ENCODE measurements at regions not wholly inside any gene's neighbourhood (a gene's known extent, or its start where the extent isn't known, plus 50 kb on each side); places are given as distances from the start of the nearest gene placed in this dataset.
"Not testable (repeated sequence)": the region's sequence is repeated elsewhere in the genome, so short reads cannot be mapped to it uniquely, and the experiment has no call there.

DNA sequence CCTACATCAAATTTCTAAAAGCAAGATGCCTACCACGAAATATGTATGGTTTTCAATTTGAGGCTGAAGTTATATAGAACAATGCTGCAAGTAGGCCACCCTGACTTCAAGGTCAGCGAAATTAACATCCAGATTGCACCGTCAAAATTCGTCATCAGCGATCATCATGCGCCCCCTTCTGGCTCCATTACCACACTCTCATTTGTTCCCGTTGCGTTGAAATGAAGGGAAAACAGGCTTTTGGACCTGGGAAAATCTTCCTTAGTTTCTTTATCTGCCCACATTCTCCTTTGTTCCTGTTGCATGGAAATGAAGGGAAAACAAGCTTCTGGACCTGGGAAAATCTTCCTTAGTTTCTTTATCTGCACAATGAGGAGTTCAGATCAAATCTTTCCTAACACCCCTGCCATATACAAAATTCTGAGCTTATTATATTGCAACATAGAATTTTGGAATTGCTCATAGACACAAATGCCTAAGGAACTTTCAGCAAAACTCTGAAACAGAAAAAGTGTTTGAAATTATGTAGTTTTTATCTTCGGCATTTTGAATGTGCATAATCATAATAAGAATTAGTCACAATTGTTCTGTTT is 98.2 kb upstream of the PRKCQ start:
- peaks cover 0 to 6% of the 10 kb centered on the region in 2 donors for H3K27me3 ChIP-seq (ENCODE audit: control insufficient read depth in 2 of 2, insufficient read depth in 2 of 2, low read length in 2 of 2)
- H3K27ac ChIP-seq (ENCODE audit: low read depth in 2 of 2, low read length in 2 of 2), result no peak overlapping the region
- H3K9me3 ChIP-seq (ENCODE audit: control insufficient read depth in 2 of 2, low read length in 2 of 2), result no peaks in the 10 kb centered on the region
- no peak overlapping the region for H3K4me3 ChIP-seq (ENCODE audit: low read length in 2 of 2)
- H3K4me1 ChIP-seq (ENCODE audit: control insufficient read depth in 2 of 2, insufficient read depth in 2 of 2, low read length in 2 of 2), result no peaks in the 10 kb centered on the region
- no peak overlapping the region for H3K9ac ChIP-seq (ENCODE audit: low read depth in 1 of 2, low read length in 2 of 2)
- H3K36me3 ChIP-seq (ENCODE audit: control insufficient read depth in 2 of 2, insufficient read depth in 2 of 2, low read length in 2 of 2), result no peaks in the 10 kb centered on the region

- H3K4me1 ChIP-seq (ENCODE audit: control insufficient read depth in 2 of 2, insufficient read depth in 2 of 2, low read length in 2 of 2); H3K36me3 ChIP-seq (ENCODE audit: control insufficient read depth in 2 of 2, insufficient read depth in 2 of 2, low read length in 2 of 2); H3K9me3 ChIP-seq (ENCODE audit: control insufficient read depth in 2 of 2, low read length in 2 of 2); H3K27me3 ChIP-seq (ENCODE audit: control insufficient read depth in 2 of 2, insufficient read depth in 2 of 2, low read length in 2 of 2); H3K9ac ChIP-seq (ENCODE audit: low read depth in 1 of 2, low read length in 2 of 2); H3K27ac ChIP-seq (ENCODE audit: low read depth in 2 of 2, low read length in 2 of 2); H3K4me3 ChIP-seq (ENCODE audit: low read length in 2 of 2): not testable (repeated sequence)
These were observed 97.1 kb upstream of the PRKCQ start for GRCh38 chr10:6677129-6677528.

GRCh38 chr10:6674291-6674690 is 94.2 kb upstream of the PRKCQ start:
- H3K36me3 ChIP-seq (ENCODE audit: control insufficient read depth in 2 of 2, insufficient read depth in 2 of 2, low read length in 2 of 2), result no peaks in the 10 kb centered on the region
- no peak overlapping the region for H3K9ac ChIP-seq (ENCODE audit: low read depth in 1 of 2, low read length in 2 of 2)
- peaks cover 0 to 3% of the 10 kb centered on the region in 2 donors for H3K27me3 ChIP-seq (ENCODE audit: control insufficient read depth in 2 of 2, insufficient read depth in 2 of 2, low read length in 2 of 2)
- no peak overlapping the region for H3K27ac ChIP-seq (ENCODE audit: low read depth in 2 of 2, low read length in 2 of 2)
- no peaks in the 10 kb centered on the region for H3K4me1 ChIP-seq (ENCODE audit: control insufficient read depth in 2 of 2, insufficient read depth in 2 of 2, low read length in 2 of 2)
- no peak overlapping the region for H3K4me3 ChIP-seq (ENCODE audit: low read length in 2 of 2)
- no peaks in the 10 kb centered on the region for H3K9me3 ChIP-seq (ENCODE audit: control insufficient read depth in 2 of 2, low read length in 2 of 2)

- Histone ChIP-seq H3K9me3 (ENCODE audit: control insufficient read depth in 2 of 2, low read length in 2 of 2) (no peaks in the 10 kb centered on the region), H3K36me3 (ENCODE audit: control insufficient read depth in 2 of 2, insufficient read depth in 2 of 2, low read length in 2 of 2) (no peaks in the 10 kb centered on the region), H3K27ac (ENCODE audit: low read depth in 2 of 2, low read length in 2 of 2) (no peak overlapping the region), H3K27me3 (ENCODE audit: control insufficient read depth in 2 of 2, insufficient read depth in 2 of 2, low read length in 2 of 2) (no peaks in the 10 kb centered on the region), H3K4me3 (ENCODE audit: low read length in 2 of 2) (no peak overlapping the region), H3K4me1 (ENCODE audit: control insufficient read depth in 2 of 2, insufficient read depth in 2 of 2, low read length in 2 of 2) (no peaks in the 10 kb centered on the region), H3K9ac (ENCODE audit: low read depth in 1 of 2, low read length in 2 of 2) (no peak overlapping the region)
These were observed 91.9 kb upstream of the PRKCQ start for GRCh38 chr10:6671976-6672375.

GRCh38 chr10:6669269-6669859 is 89.3 kb upstream of the PRKCQ start:
- H3K27ac ChIP-seq (ENCODE audit: low read depth in 2 of 2, low read length in 2 of 2), result no peak overlapping the region
- H3K9ac ChIP-seq (ENCODE audit: low read depth in 1 of 2, low read length in 2 of 2), result no peak overlapping the region
- H3K36me3 ChIP-seq (ENCODE audit: control insufficient read depth in 2 of 2, insufficient read depth in 2 of 2, low read length in 2 of 2), result no peaks in the 10 kb centered on the region
- no peaks in the 10 kb centered on the region for H3K27me3 ChIP-seq (ENCODE audit: control insufficient read depth in 2 of 2, insufficient read depth in 2 of 2, low read length in 2 of 2)
- H3K9me3 ChIP-seq (ENCODE audit: control insufficient read depth in 2 of 2, low read length in 2 of 2), result no peaks in the 10 kb centered on the region
- no peaks in the 10 kb centered on the region for H3K4me1 ChIP-seq (ENCODE audit: control insufficient read depth in 2 of 2, insufficient read depth in 2 of 2, low read length in 2 of 2)
- no peak overlapping the region for H3K4me3 ChIP-seq (ENCODE audit: low read length in 2 of 2)

DNA sequence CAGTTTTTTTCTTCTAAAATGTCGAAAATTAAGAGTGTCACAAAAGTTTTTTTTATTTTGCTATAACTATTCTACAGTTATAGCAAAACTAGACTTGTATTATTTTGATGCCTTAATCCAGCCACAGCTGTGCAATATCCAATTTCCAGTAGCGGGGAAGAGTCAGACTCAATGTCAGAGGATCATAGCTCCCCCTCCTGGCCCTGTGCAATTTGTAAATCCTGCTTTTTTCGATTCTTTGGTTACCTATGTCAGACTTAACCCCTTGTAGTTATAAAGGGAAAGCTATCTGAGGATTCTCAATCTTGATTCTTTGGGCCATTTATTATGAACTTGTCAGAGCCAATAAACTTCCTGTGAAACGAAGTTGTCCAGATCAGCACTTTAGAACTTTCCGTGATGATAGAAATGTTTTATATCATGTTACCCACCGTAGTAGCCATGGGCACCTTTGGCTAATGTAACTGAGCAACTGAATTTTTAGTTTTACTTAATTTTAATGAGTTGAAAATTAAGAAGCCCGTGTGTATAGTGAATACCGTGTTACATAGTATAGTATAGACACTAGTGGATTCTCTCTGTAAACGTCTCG is 87.7 kb upstream of the PRKCQ start:
- H3K9me3 ChIP-seq (ENCODE audit: control insufficient read depth in 2 of 2, low read length in 2 of 2), result no peaks in the 10 kb centered on the region
- no peak overlapping the region for H3K9ac ChIP-seq (ENCODE audit: low read depth in 1 of 2, low read length in 2 of 2)
- no peaks in the 10 kb centered on the region for H3K36me3 ChIP-seq (ENCODE audit: control insufficient read depth in 2 of 2, insufficient read depth in 2 of 2, low read length in 2 of 2)
- H3K27me3 ChIP-seq (ENCODE audit: control insufficient read depth in 2 of 2, insufficient read depth in 2 of 2, low read length in 2 of 2), result no peaks in the 10 kb centered on the region
- H3K27ac ChIP-seq (ENCODE audit: low read depth in 2 of 2, low read length in 2 of 2), result no peak overlapping the region
- no peak overlapping the region for H3K4me3 ChIP-seq (ENCODE audit: low read length in 2 of 2)
- no peaks in the 10 kb centered on the region for H3K4me1 ChIP-seq (ENCODE audit: control insufficient read depth in 2 of 2, insufficient read depth in 2 of 2, low read length in 2 of 2)

DNA sequence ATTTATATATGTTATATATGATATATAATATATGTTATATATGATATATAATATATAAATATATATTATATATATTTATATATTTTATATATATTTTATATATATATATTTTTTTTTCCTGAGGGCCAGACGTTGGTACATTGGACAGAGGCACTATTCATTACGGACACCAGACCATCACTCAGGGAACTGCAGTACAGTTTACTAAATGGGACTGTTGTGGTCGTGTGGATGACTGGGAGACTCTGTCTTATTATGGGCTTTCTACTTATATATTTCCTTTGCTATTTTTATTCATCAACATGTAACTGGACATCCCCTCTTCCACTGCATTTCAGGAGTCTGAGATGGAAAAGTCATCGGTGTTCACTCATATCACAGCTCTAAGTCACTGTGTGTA is 87.1 kb upstream of the PRKCQ start:
- no peak overlapping the region for H3K27ac ChIP-seq (ENCODE audit: low read depth in 2 of 2, low read length in 2 of 2)
- H3K36me3 ChIP-seq (ENCODE audit: control insufficient read depth in 2 of 2, insufficient read depth in 2 of 2, low read length in 2 of 2), result no peaks in the 10 kb centered on the region
- no peaks in the 10 kb centered on the region for H3K4me1 ChIP-seq (ENCODE audit: control insufficient read depth in 2 of 2, insufficient read depth in 2 of 2, low read length in 2 of 2)
- no peak overlapping the region for H3K4me3 ChIP-seq (ENCODE audit: low read length in 2 of 2)
- H3K9me3 ChIP-seq (ENCODE audit: control insufficient read depth in 2 of 2, low read length in 2 of 2), result no peaks in the 10 kb centered on the region
- H3K27me3 ChIP-seq (ENCODE audit: control insufficient read depth in 2 of 2, insufficient read depth in 2 of 2, low read length in 2 of 2), result no peaks in the 10 kb centered on the region
- H3K9ac ChIP-seq (ENCODE audit: low read depth in 1 of 2, low read length in 2 of 2), result no peak overlapping the region

DNA sequence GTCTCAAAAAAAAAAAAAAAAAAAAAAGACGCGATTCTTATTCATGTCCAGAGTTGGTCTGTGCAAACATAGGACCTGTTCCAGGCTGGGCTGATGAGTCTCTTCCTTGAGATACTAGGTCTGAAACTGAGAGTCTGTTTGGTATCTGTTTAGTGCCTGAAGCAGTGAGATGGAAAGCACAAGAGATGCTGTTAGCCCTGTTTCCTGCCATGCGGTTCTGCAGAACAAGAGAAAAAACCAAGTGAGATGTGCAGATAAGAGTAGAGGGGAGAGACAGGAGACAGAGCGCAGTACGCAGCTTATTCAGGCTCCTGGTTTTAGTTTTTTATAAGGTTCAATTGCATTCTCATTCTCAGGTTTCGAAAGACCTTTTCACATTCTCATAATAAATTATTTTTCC is 85.8 kb upstream of the PRKCQ start:
- no peaks in the 10 kb centered on the region for H3K36me3 ChIP-seq (ENCODE audit: control insufficient read depth in 2 of 2, insufficient read depth in 2 of 2, low read length in 2 of 2)
- H3K9me3 ChIP-seq (ENCODE audit: control insufficient read depth in 2 of 2, low read length in 2 of 2), result no peaks in the 10 kb centered on the region
- no peaks in the 10 kb centered on the region for H3K27me3 ChIP-seq (ENCODE audit: control insufficient read depth in 2 of 2, insufficient read depth in 2 of 2, low read length in 2 of 2)
- no peaks in the 10 kb centered on the region for H3K4me1 ChIP-seq (ENCODE audit: control insufficient read depth in 2 of 2, insufficient read depth in 2 of 2, low read length in 2 of 2)
- no peak overlapping the region for H3K4me3 ChIP-seq (ENCODE audit: low read length in 2 of 2)
- H3K27ac ChIP-seq (ENCODE audit: low read depth in 2 of 2, low read length in 2 of 2), result no peak overlapping the region
- no peak overlapping the region for H3K9ac ChIP-seq (ENCODE audit: low read depth in 1 of 2, low read length in 2 of 2)

DNA sequence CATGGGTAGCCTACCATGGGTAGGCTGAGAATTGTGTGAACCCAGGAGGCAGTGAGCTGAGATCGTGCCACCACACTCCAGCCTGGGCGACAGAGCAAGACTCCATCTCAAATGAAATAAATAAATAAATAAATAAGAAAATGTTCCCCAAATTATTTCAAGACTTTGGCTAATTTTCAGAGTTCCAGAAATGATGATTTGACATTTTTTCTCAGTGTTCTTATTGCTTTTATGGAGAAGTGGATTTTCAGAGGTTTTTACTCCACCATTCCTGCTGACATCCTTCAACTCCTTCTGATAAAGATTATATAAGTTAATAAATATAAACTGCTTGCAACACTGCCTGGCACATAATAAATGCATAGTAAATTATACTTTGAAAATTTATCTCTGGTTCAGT is 80.4 kb upstream of the PRKCQ start:
- Histone ChIP-seq H3K9me3 (ENCODE audit: control insufficient read depth in 2 of 2, low read length in 2 of 2) (no peaks in the 10 kb centered on the region), H3K4me1 (ENCODE audit: control insufficient read depth in 2 of 2, insufficient read depth in 2 of 2, low read length in 2 of 2) (no peaks in the 10 kb centered on the region), H3K27me3 (ENCODE audit: control insufficient read depth in 2 of 2, insufficient read depth in 2 of 2, low read length in 2 of 2) (no peaks in the 10 kb centered on the region), H3K4me3 (ENCODE audit: low read length in 2 of 2) (no peak overlapping the region), H3K9ac (ENCODE audit: low read depth in 1 of 2, low read length in 2 of 2) (no peak overlapping the region), H3K27ac (ENCODE audit: low read depth in 2 of 2, low read length in 2 of 2) (no peak overlapping the region), H3K36me3 (ENCODE audit: control insufficient read depth in 2 of 2, insufficient read depth in 2 of 2, low read length in 2 of 2) (no peaks in the 10 kb centered on the region)

- Histone ChIP-seq H3K27me3 (ENCODE audit: control insufficient read depth in 2 of 2, insufficient read depth in 2 of 2, low read length in 2 of 2) (no peaks in the 10 kb centered on the region), H3K36me3 (ENCODE audit: control insufficient read depth in 2 of 2, insufficient read depth in 2 of 2, low read length in 2 of 2) (no peaks in the 10 kb centered on the region), H3K27ac (ENCODE audit: low read depth in 2 of 2, low read length in 2 of 2) (no peak overlapping the region), H3K4me1 (ENCODE audit: control insufficient read depth in 2 of 2, insufficient read depth in 2 of 2, low read length in 2 of 2) (no peaks in the 10 kb centered on the region), H3K4me3 (ENCODE audit: low read length in 2 of 2) (no peak overlapping the region), H3K9me3 (ENCODE audit: control insufficient read depth in 2 of 2, low read length in 2 of 2) (no peaks in the 10 kb centered on the region), H3K9ac (ENCODE audit: low read depth in 1 of 2, low read length in 2 of 2) (no peak overlapping the region)
These were observed 79.4 kb upstream of the PRKCQ start for GRCh38 chr10:6659451-6659850.
